ENCODE measurements at regions not wholly inside any gene's neighbourhood (a gene's known extent, or its start where the extent isn't known, plus 50 kb on each side); places are given as distances from the start of the nearest gene placed in this dataset.
"Not testable (repeated sequence)": the region's sequence is repeated elsewhere in the genome, so short reads cannot be mapped to it uniquely, and the experiment has no call there.

DNA sequence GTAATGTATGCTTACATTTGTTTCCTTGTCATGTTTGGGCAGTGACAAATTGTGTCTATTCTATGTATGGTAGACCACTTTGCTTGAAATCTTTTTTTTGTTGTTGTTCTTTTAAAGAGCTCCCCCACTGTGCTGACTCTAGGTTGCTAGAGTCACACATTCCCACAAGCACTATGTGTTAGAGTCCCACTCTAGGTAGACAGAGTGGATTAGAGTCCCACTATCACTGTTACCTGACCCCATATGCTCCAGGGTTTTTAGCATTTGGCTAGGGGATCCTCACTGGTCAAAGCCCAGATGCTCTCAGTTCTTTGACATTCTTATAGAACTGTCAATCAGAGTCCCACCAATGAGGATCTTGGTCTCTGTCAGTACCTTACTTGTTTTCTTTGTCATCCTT lies 111.2 kb upstream of the TMSB4Y start:
- H3K4me1 ChIP-seq (replicated peaks), result no peaks in the 10 kb centered on the region
- TF ChIP-seq POLR2AphosphoS5 (IDR thresholded peaks at IDR 0.05) (no peak), POLR2A (IDR thresholded peaks at IDR 0.05) (no peak)
- TF ChIP-seq, protein P1, sequence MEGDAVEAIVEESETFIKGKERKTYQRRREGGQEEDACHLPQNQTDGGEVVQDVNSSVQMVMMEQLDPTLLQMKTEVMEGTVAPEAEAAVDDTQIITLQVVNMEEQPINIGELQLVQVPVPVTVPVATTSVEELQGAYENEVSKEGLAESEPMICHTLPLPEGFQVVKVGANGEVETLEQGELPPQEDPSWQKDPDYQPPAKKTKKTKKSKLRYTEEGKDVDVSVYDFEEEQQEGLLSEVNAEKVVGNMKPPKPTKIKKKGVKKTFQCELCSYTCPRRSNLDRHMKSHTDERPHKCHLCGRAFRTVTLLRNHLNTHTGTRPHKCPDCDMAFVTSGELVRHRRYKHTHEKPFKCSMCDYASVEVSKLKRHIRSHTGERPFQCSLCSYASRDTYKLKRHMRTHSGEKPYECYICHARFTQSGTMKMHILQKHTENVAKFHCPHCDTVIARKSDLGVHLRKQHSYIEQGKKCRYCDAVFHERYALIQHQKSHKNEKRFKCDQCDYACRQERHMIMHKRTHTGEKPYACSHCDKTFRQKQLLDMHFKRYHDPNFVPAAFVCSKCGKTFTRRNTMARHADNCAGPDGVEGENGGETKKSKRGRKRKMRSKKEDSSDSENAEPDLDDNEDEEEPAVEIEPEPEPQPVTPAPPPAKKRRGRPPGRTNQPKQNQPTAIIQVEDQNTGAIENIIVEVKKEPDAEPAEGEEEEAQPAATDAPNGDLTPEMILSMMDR (IDR thresholded peaks at IDR 0.05), result no peak
- no peak overlapping the region for H3K27ac ChIP-seq
- no peaks in the 10 kb centered on the region for H3K27me3 ChIP-seq (replicated peaks; ENCODE audit: insufficient read depth)
- no peak overlapping the region for H3K4me3 ChIP-seq
- no peak for DNase-seq (ENCODE audit: low spot score)
- H3K36me3 ChIP-seq, result no peaks in the 10 kb centered on the region
- intact Hi-C loops (cut with DNase I), result no loop called here
- H3K9me3 ChIP-seq, result no peaks in the 10 kb centered on the region

DNA sequence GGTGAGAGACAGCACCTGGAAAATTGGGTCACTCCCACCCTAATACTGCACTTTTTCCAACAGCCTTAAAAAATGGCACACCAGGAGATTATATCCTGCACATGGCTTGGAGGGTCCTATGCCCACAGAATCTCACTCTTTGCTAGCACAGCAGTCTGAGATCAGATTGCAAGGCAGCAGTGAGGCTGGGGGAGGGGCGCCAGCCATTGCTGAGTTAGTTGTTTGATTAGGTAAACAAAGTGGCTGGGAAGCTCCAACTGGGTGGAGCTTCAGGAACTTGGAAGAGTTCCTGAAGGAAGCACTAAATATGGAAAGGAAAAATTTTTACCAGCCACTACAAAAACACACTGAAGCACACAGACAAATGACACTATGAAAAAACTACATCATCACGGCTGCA lies 91.1 kb upstream of the UTY start:
- H3K4me3 ChIP-seq; H3K27me3 ChIP-seq (replicated peaks; ENCODE audit: insufficient read depth); intact Hi-C loops (cut with DNase I); H3K4me1 ChIP-seq (replicated peaks); H3K36me3 ChIP-seq; H3K27ac ChIP-seq; H3K9me3 ChIP-seq; DNase-seq (ENCODE audit: low spot score): not testable (repeated sequence)
- 76% methylated on average over 2 of the region's 2 CpGs for WGBS

DNA sequence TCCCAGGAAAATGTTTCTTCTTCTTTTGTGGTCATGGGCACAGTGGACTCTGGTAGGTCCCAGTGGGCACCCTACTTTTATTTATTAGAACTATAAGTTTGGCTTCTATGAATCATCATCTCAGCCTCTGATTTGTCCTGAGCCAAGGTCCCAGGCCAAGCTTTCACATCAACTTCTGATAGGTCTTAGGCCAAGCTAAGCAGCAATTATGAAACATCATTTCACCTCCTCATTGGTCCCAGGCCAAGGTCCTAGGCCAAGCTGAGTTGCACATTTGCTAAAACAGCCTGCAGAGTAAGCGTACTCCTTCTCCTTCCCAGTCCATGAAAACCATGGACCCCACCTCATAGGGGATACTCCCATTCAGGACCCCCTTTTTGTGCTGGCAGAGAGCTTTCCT lies 87.4 kb upstream of the UTY start:
- WGBS, result 71% methylated on average over 1 of the region's 1 CpG
- Histone ChIP-seq H3K27ac (no peak overlapping the region), H3K4me1 (replicated peaks) (no peaks in the 10 kb centered on the region), H3K4me3 (no peak overlapping the region), H3K9me3 (no peaks in the 10 kb centered on the region), H3K27me3 (replicated peaks; ENCODE audit: insufficient read depth) (no peaks in the 10 kb centered on the region), H3K36me3 (no peaks in the 10 kb centered on the region)
- TF ChIP-seq POLR2A (IDR thresholded peaks at IDR 0.05), result no peak
- TF ChIP-seq POLR2AphosphoS5 (IDR thresholded peaks at IDR 0.05), result no peak
- TF ChIP-seq, protein P1 (IDR thresholded peaks at IDR 0.05), result no peak
- DNase-seq (ENCODE audit: low spot score), result no peak
- intact Hi-C loops (cut with DNase I), result no loop called here

DNA sequence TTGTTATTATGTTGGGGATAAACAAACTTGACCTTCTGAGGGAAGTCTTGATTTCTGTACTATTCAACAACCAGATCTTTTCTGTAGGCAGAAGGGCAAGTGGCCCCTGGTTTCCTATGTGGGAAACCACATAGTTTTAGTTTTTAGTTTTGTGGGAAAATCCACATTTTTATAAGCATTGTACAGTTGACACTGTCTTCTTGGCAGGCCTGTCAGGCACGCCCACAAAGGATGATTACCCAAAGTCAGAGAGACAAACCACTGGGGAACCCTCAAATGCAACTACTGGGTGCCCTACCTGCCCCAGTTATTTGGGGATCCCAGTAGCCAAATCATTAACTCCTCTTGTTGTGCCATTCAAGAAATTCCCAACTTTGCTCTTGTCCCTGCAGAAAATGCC lies 75.1 kb upstream of the UTY start:
- no peak overlapping the region for H3K4me3 ChIP-seq

DNA sequence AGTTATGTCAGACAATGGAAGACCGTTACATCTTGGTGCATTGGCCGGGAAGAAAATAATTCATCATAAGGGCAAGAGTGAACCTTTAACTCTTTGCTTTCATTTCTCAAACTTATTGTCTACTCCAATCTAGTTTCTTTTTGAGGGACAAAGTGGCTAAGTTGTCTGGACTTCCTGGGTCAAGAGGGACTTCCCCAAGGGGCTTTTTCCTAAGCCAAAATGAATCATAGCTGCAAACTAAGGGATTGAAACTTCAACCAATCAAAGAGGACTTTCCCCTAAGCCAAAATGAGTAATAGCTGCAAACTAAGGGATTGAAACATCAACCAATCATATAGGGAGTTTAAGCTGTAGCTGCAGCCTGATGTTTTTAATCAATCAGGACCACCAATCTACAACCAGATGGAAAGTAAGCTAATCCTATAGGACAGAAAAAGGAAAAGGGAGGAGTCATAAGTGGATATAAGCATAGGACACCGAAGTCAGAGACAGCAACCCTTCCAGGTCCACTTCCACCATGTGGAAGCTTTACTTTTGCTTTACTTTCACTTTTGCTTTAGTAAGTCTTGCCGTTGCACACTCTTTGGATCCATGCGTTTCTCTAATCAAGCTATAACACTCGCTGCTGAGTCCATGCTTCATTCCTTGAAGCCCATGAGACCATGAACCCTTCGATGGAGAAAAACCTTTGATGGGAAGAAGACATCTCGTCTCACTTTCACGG lies 72.7 kb upstream of the UTY start:
- TF ChIP-seq, protein P1 (IDR thresholded peaks at IDR 0.05), result no peak
- TF ChIP-seq POLR2A (IDR thresholded peaks at IDR 0.05) (no peak), POLR2AphosphoS5 (IDR thresholded peaks at IDR 0.05) (no peak)
- 84% methylated on average over 9 of the region's 9 CpGs for WGBS
- DNase-seq (ENCODE audit: low spot score), result no peak
- Histone ChIP-seq H3K4me3 (no peak overlapping the region), H3K27ac (no peak overlapping the region), H3K9me3 (no peaks in the 10 kb centered on the region), H3K36me3 (no peaks in the 10 kb centered on the region), H3K4me1 (replicated peaks) (no peaks in the 10 kb centered on the region), H3K27me3 (replicated peaks; ENCODE audit: insufficient read depth) (no peaks in the 10 kb centered on the region)
- intact Hi-C loops (cut with DNase I), result no loop called here

More for the DNA sequence above, 75.1 kb upstream of the UTY start:
- 91% methylated on average over 1 of the region's 1 CpG for WGBS
- no peaks in the 10 kb centered on the region for H3K36me3 ChIP-seq
- DNase-seq (ENCODE audit: low spot score), result no peak
- no peak overlapping the region for H3K27ac ChIP-seq
- H3K27me3 ChIP-seq (replicated peaks; ENCODE audit: insufficient read depth), result no peaks in the 10 kb centered on the region
- TF ChIP-seq, protein P1 (IDR thresholded peaks at IDR 0.05), result no peak
- TF ChIP-seq POLR2A (IDR thresholded peaks at IDR 0.05) (no peak), POLR2AphosphoS5 (IDR thresholded peaks at IDR 0.05) (no peak)
- intact Hi-C loops (cut with DNase I), result no loop called here
- no peaks in the 10 kb centered on the region for H3K9me3 ChIP-seq
- H3K4me1 ChIP-seq (replicated peaks), result no peaks in the 10 kb centered on the region
